ENCODE measurements at regions not wholly inside any gene's neighbourhood (a gene's known extent, or its start where the extent isn't known, plus 50 kb on each side); places are given as distances from the start of the nearest gene placed in this dataset.
"Not testable (repeated sequence)": the region's sequence is repeated elsewhere in the genome, so short reads cannot be mapped to it uniquely, and the experiment has no call there.

DNA sequence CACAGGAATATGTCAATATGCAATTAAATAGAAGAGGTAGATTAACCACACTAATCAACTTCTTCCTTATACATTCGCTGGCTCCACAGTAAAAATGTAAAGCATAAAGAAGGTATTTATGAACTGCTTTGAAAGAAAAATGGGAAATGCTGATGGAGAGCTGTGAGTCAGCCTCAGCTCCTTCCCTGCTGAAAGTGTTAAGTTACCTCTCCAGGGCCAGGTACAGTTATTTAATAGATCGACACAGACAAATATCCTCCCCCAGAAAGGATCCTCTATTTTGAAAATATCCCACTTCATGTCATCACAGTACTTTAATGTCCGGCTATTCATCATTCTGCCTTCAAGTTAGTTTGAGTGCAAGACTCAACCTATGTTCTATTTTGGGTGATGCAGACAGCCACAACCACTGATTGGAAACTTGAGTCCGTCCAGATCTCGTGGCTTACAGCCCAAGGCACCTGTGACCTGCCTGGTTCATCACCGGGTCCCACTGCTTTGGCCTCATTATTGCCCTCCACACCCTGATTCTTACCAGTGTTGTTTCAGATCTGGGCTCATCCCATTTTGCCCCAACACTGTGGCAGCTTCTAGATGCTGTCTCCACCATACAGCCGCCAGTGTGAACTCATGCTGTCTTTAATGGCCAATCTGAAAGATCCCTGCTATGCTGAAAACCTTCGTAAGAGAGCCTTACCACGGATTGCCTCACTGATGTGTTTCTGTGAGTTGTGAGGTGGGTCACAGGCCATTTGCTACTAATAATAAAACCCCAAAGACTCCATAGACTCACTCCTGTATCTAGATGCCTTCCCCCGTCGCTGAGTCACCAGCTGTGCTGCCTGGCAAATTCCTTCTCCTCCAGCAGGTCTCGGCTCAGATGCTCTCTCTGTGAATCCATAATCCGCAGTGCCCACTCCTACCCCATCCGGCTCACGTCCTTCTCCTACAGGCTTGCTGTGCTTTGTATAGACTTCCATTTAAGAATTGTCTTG is 56.2 kb upstream of the DDAH1 start:
- not testable (repeated sequence) for DNase-seq (ENCODE audit: extremely low read depth in 1 of 11, low read depth in 9 of 11, low spot score in 4 of 11)

DNA sequence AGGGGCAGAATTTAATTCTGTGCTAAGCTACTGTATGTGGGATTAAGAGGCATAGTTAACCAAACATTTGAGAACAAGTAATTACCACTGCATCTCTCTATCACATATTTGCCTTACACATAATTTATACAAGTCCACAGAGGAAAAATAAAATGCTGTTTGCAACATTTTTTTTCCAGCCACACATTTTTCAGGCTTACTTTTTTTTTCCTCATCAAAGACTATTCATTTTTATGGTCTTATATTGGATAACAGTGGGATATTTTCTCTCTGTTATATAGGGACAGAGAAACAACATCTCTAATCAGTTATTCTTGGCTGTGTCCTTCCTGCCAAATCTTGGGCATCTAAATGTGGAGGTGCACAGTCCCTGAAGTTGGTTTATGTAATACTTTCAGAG is 57.5 kb upstream of the DDAH1 start:
- DNase-seq (ENCODE audit: extremely low read depth in 1 of 11, low read depth in 9 of 11, low spot score in 4 of 11) = not testable (repeated sequence)

DNA sequence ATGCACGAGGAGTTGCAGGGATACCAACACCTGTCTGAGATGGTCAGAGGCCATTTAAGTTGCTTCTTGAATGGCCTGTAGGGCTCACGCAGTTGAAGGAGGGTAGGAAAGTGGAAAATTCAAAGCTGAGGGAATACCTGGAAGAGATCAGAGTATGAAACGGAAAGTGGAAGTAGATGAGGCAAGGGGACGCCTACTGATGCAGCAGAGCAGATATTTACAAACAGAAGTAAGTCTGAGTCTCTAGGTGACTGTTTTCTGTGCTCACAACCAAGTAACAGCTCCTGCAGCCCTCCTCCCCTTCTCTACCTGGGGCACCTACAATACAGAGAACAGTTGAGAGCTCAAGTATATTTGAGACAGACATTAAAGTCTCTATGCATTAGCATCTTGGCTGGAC is 57.5 kb upstream of the CCN1 start:
- DNase-seq (ENCODE audit: extremely low read depth in 1 of 11, low read depth in 9 of 11, low spot score in 4 of 11) = not testable (repeated sequence)

DNA sequence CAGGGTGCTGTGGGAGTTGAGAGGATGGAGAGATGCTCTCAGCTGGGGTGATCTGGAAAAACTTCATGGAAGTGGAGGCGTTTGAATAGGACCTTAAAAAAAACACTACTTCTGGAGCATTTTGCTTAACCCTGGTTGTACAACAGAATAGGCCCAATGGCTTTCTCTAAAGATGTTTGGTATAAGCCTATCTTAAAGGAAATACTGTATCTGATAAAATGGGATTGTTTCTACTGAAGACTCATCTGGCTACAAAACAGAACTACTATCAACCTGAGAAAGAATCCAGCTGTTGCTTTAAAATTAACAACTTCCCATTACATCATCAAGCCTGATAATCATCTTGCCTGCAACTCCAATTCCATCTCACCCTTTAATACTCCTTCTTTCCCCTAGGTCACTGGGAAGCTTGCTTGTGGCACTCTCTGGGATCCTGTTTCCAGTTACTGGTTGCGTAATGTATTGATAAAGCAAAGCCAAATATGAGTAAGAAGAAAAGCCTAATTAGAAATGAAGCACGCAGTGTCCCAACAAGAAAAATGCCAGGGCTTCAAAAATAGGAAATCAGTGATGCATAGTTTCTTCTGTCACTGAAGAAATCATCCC is 56.2 kb upstream of the CCN1 start:
- DNase-seq (ENCODE audit: extremely low read depth in 1 of 11, low read depth in 9 of 11, low spot score in 4 of 11) = not testable (repeated sequence)

DNA sequence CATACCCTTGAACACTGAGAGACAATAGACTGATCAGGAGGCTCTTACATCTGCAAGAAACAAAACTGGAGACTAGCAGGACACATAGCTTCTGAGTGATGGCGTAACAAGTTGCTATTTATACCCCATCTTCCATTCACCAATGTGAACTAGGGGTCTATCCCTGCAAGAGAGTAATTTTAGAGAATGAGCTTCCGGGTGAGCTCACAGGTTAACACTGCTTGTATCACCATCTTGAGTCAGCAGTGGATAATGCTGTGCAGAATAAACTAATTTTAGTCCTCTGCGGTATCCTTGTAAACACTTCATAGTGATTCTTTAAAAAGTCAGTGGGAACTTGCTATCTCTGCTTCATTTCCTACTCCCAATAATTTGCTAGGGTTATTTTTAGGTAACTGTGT is 55.0 kb upstream of the CCN1 start:
- DNase-seq (ENCODE audit: extremely low read depth in 1 of 11, low read depth in 9 of 11, low spot score in 4 of 11) = not testable (repeated sequence)

DNA sequence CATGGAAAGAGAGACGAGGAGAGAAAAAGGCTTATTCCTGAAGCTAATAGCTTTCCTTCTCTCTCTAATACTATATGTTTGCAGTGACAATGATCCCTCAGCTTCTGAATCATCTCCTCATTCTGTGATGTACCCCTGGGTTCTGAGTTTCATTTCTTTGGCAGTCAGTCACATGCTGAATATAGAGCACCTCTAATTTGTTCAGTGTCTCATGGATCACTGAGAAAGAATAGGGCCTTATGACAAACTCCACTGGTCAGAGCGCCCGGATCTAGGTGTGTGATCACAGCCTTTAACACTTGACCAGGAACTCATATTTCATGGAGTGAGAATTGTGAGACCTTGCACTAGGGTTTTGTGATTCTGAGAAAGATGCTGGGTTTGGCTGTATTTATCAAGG is 54.3 kb upstream of the CCN1 start:
- DNase-seq (ENCODE audit: extremely low read depth in 1 of 11, low read depth in 9 of 11, low spot score in 4 of 11) = not testable (repeated sequence)

DNA sequence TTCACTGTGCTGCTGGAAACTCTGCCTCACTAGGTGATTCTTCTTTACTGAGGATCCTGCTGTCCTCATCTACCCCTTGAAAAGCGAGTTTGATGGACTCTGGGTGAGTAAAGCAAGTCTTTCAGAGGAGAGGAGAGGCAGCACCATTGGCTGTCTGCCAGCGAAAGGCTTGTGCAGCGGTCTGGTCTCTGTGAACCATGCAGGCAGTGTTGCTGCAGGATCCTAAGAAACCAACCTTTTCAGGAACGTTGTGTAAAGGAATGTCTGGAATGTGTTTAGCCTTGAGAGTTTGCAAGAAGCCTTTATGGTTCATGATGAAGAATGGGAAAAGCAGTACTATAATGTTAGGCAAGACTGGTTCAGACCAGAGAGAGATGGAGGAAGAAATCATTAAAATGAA is 53.4 kb upstream of the CCN1 start:
- DNase-seq (ENCODE audit: extremely low read depth in 1 of 11, low read depth in 9 of 11, low spot score in 4 of 11) = peak in 10 of 11 donors; percentile 45 to 87 (median 63)

Data from renal cortex interstitium (tissue), 11 donors.